ENCODE measurements at regions not wholly inside any gene's neighbourhood (a gene's known extent, or its start where the extent isn't known, plus 50 kb on each side); places are given as distances from the start of the nearest gene placed in this dataset.

- Histone ChIP-seq H3K4me3 (no peak overlapping the region), H3K36me3 (no peaks in the 10 kb centered on the region), H3K27me3 (no peaks in the 10 kb centered on the region), H3K27ac (no peak overlapping the region), H3K9me3 (no peaks in the 10 kb centered on the region), H3K4me1 (ENCODE audit: insufficient read depth) (no peaks in the 10 kb centered on the region)
- no peak for TF ChIP-seq POLR2A (IDR thresholded peaks at IDR 0.05)
- TF ChIP-seq, protein P1, sequence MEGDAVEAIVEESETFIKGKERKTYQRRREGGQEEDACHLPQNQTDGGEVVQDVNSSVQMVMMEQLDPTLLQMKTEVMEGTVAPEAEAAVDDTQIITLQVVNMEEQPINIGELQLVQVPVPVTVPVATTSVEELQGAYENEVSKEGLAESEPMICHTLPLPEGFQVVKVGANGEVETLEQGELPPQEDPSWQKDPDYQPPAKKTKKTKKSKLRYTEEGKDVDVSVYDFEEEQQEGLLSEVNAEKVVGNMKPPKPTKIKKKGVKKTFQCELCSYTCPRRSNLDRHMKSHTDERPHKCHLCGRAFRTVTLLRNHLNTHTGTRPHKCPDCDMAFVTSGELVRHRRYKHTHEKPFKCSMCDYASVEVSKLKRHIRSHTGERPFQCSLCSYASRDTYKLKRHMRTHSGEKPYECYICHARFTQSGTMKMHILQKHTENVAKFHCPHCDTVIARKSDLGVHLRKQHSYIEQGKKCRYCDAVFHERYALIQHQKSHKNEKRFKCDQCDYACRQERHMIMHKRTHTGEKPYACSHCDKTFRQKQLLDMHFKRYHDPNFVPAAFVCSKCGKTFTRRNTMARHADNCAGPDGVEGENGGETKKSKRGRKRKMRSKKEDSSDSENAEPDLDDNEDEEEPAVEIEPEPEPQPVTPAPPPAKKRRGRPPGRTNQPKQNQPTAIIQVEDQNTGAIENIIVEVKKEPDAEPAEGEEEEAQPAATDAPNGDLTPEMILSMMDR (IDR thresholded peaks at IDR 0.05), result no peak
- TF ChIP-seq EP300 (IDR thresholded peaks at IDR 0.05), result no peak
- DNase-seq, result no peak
- intact Hi-C loops (cut with DNase I), result no loop called here
- 81 to 92% (median 82%) methylated on average over 2 of the region's 2 CpGs for WGBS, 3 donors
These were observed 141.9 kb upstream of the C1orf21 start for GRCh38 chr1:184244962-184245361.

DNA sequence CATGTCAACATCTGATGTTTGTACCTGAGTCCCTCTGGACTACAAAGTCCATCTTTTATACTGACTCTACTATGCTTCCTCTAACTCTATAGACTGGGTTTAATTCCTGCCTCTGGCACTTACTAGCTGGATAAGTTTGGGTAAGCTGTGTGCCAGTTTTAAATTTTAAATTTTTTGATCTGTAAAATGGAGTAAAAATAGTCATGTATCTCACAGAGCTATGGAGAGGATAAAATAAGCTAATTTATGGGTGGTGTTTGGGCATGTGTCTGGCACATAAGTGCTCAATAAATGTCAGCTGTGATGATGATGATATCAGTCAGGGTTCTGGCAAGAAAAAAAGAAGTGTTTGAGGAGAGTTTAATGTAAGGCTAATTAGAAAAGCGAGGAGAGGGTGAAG is 139.2 kb upstream of the C1orf21 start:
- no peak for TF ChIP-seq EP300 (IDR thresholded peaks at IDR 0.05)
- TF ChIP-seq POLR2A (IDR thresholded peaks at IDR 0.05), result no peak
- TF ChIP-seq, protein P1 (IDR thresholded peaks at IDR 0.05), result no peak
- no peaks in the 10 kb centered on the region for H3K27me3 ChIP-seq
- H3K27ac ChIP-seq, result no peak overlapping the region
- no peaks in the 10 kb centered on the region for H3K9me3 ChIP-seq
- H3K36me3 ChIP-seq, result no peaks in the 10 kb centered on the region
- H3K4me3 ChIP-seq, result no peak overlapping the region
- no peaks in the 10 kb centered on the region for H3K4me1 ChIP-seq (ENCODE audit: insufficient read depth)
- intact Hi-C loops (cut with DNase I), result no loop called here
- 85 to 93% (median 91%) methylated on average over 1 of the region's 1 CpG for WGBS, 3 donors
- no peak for DNase-seq

DNA sequence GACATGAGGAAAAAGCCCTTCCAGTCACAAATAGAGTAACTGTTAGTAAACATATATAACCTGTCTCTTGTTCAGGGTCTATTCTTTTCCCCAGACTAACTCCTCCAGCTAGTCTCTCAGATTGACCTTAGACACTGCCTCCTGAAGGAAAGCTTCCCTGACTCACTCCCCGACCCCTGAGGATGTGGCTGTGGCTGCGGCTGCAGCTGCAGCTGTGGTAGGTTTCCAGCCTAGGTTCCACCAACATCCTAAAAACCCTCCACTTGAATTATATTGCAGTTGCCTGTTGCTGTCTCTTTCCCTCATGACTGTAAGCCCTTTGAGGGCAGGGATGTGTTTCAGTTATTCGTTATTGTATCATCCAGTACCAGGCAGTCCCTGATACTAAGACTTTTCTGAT is 132.9 kb upstream of the C1orf21 start:
- intact Hi-C loops (cut with DNase I), result no loop called here
- DNase-seq, result no peak
- Histone ChIP-seq H3K27me3 (no peaks in the 10 kb centered on the region), H3K36me3 (no peaks in the 10 kb centered on the region), H3K9me3 (no peaks in the 10 kb centered on the region), H3K27ac (no peak overlapping the region), H3K4me3 (no peak overlapping the region), H3K4me1 (ENCODE audit: insufficient read depth) (peaks cover 1% of the 10 kb centered on the region)
- 92 to 97% (median 97%) methylated on average over 3 of the region's 3 CpGs for WGBS, 3 donors
- TF ChIP-seq, protein P1 (IDR thresholded peaks at IDR 0.05), result no peak
- TF ChIP-seq POLR2A (IDR thresholded peaks at IDR 0.05), result no peak
- no peak for TF ChIP-seq EP300 (IDR thresholded peaks at IDR 0.05)

DNA sequence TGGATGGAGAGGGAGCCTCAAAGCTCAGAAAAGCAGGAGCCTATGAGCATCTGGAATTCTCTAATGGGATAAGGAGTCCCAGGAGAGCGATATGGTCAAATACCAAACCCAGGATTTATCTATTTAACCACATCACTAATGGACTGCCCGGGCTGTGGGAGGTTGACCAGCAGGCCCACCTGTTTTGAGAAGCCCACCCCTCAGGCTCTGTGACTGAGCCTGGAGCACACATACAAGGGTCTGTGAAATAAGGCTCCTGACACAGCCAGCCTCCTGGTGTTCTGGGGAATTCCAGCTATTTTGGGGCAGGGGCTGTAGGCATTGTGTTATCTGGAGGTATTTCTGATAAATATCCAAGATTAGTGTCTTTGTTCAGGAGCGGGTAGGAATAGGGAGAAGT is 132.0 kb upstream of the C1orf21 start:
- DNase-seq, result no peak
- intact Hi-C loops (cut with DNase I), result no loop called here
- Histone ChIP-seq H3K4me3 (no peak overlapping the region), H3K36me3 (no peaks in the 10 kb centered on the region), H3K27me3 (no peaks in the 10 kb centered on the region), H3K4me1 (ENCODE audit: insufficient read depth) (peaks cover 1% of the 10 kb centered on the region), H3K27ac (peak overlapping the region in 1 of 2 donors; percentile 11), H3K9me3 (no peaks in the 10 kb centered on the region)
- TF ChIP-seq, protein P1 (IDR thresholded peaks at IDR 0.05), result no peak
- no peak for TF ChIP-seq EP300 (IDR thresholded peaks at IDR 0.05)
- TF ChIP-seq POLR2A (IDR thresholded peaks at IDR 0.05), result no peak
- 80 to 84% (median 83%) methylated on average over 3 of the region's 3 CpGs for WGBS, 3 donors

DNA sequence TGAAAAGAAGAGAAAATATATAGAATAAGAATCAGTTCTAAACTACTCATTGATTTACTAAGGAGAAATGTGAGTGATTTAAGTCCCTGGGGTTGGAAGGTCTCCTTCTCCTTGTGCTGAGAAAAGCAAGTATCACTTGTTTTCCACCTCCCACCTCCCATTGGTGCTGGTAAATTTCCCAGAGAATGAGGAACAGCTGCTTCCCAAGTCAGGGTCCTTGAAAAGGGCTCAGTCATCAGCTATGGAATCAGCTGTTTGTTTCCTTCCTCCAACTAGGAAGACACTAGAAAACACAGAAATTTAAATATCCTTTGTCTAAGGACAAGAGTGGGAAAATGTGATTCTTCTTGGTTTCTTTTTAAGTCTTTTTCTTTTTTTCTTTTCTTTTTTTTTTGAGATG is 131.3 kb upstream of the C1orf21 start:
- Histone ChIP-seq H3K27ac (peak overlapping the region in 1 of 2 donors; percentile 15), H3K27me3 (no peaks in the 10 kb centered on the region), H3K9me3 (no peaks in the 10 kb centered on the region), H3K4me3 (no peak overlapping the region), H3K4me1 (ENCODE audit: insufficient read depth) (peaks cover 1% of the 10 kb centered on the region), H3K36me3 (no peaks in the 10 kb centered on the region)
- intact Hi-C loops (cut with DNase I), result no loop called here
- TF ChIP-seq EP300 (IDR thresholded peaks at IDR 0.05), result no peak
- no peak for TF ChIP-seq POLR2A (IDR thresholded peaks at IDR 0.05)
- TF ChIP-seq, protein P1 (IDR thresholded peaks at IDR 0.05), result no peak
- DNase-seq, result no peak
